GM19351 (cell line): ENCODE measurements at regions not wholly inside any gene's neighbourhood (a gene's known extent, or its start where the extent isn't known, plus 50 kb on each side); places are given as distances from the start of the nearest gene placed in this dataset.
"Not testable (repeated sequence)": the region's sequence is repeated elsewhere in the genome, so short reads cannot be mapped to it uniquely, and the experiment has no call there.

Experiments used
- ATAC-seq: cut with Tn5 transposase; IDR thresholded peaks from one replicate; pipeline ENCODE4 v1.9.1; 2021; ENCODE audit warnings: mild to moderate bottlenecking, moderate library complexity; ENCODE audit not compliant: unreplicated experiment

- ATAC-seq, result not testable (repeated sequence)
These were observed 222.3 kb upstream of the PLGLB2 start for GRCh38 chr2:87525497-87525991.

GRCh38 chr2:87526258-87526657 is 221.6 kb upstream of the PLGLB2 start:
- ATAC-seq, result not testable (repeated sequence)

GRCh38 chr2:87531968-87532715 is 215.7 kb upstream of the PLGLB2 start:
- ATAC-seq, result not testable (repeated sequence)

- not testable (repeated sequence) for ATAC-seq
These were observed 214.3 kb upstream of the PLGLB2 start for GRCh38 chr2:87533390-87534272.

GRCh38 chr2:87534273-87534889 is 213.5 kb upstream of the PLGLB2 start:
- ATAC-seq, result not testable (repeated sequence)

- not testable (repeated sequence) for ATAC-seq
These were observed 211.5 kb upstream of the PLGLB2 start for GRCh38 chr2:87536427-87536826.

GRCh38 chr2:87537251-87537671 is 210.6 kb upstream of the PLGLB2 start:
- not testable (repeated sequence) for ATAC-seq

GRCh38 chr2:87538268-87538667 is 209.6 kb upstream of the PLGLB2 start:
- ATAC-seq, result not testable (repeated sequence)

DNA sequence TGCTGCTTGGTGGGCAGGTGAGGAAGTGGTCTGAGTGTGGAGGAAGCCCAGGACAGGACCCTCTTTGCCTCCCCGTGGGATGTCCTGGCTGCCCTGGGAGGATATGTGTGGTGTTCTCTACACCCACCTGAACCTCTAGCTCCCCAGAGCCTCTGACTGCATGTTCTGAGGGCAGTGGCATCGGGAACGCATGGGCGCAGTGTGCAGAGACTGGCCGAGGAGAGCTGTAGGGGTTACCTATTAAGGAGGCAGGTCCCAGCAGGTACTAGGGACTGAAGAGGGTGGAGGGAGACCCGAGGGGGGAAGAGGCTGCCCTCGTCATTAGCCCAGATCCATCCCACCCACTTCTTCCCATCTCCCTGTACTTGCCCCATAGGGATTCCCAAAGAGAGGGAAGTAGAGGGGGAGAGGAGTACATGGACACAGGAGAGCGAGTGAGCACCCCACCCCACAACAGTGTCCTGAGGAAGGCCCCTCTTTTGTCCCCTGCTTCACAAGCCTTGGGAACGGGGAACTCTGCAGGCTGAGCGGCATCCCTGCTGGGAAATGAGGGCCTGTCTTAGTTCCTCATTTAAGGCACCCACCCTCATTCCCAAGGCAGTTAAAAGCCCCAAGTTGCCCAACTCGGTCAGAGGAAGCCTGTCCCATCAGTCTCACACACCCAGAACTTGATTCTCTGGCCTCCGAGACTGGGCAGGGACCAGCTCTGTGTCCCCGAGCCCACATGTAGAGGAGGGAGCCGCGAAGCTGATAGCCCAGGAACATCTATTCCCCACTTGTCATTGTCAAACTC is 208.5 kb upstream of the PLGLB2 start:
- not testable (repeated sequence) for ATAC-seq

DNA sequence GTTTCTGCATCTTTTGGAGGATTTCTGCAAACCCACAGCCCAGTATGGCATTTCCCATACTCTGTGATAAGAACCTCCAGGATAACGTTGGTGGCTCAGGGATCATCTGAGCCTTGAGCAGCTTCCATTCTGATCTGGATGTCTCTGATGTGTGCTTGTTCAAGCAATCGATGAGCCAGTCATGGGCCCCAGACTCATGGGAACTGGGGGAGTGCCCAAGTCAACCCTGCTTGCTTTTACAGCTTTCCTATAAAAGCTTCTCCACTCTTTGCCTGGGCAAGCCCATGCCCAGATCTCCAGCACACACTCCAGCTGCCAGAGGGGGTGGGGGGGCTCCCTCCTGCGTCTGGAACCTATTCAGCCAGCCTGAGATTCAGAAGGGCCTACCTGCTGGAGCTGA is 207.6 kb upstream of the PLGLB2 start:
- ATAC-seq, result not testable (repeated sequence)

DNA sequence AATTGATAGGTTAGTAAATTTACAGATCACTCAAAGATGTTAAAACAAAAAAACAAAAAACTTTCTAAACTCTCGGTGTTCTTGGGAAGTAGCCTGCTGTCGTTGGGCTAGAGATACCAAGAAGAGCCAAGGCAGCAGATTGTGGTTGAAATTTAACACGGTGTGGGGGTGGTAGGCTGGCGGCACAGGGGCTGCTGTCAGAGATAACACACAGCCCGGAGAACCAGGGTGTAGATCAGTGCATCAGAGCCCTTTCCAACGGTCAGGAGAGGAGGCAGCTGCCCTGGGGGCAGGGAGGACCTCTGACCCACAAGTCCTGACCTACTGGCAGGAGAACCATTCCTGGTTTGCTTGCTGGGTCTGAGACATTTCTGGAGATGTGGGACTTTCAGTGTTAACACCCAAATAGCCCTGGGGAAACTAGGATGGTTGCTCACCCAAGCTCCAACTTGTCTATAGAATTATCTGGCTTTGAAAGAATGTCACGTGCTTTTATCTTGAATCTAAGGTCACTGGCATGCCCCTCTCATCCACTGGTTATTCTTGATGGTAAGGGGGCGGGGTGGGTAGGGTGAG is 205.2 kb upstream of the PLGLB2 start:
- ATAC-seq, result not testable (repeated sequence)

DNA sequence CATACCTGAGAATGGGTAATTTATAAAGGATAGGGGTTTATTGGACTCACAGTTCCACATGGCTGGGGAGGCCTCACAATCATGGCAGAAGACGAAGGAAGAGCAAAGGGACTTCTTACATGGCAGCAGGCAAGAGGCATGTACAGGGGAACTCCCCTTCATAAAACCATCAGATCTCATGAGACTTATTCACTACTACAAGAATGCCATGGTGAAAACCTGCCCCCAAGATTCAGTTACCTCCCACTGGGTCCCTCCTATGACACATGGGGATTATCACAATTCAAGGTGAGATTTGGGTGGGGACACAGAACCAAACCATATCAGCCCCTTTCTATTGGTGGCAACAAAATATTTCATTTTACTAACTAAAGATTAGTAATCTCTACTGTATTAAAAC is 204.1 kb upstream of the PLGLB2 start:
- ATAC-seq, result not testable (repeated sequence)

- ATAC-seq, result not testable (repeated sequence)
These were observed 200.8 kb upstream of the PLGLB2 start for GRCh38 chr2:87547106-87547505.

DNA sequence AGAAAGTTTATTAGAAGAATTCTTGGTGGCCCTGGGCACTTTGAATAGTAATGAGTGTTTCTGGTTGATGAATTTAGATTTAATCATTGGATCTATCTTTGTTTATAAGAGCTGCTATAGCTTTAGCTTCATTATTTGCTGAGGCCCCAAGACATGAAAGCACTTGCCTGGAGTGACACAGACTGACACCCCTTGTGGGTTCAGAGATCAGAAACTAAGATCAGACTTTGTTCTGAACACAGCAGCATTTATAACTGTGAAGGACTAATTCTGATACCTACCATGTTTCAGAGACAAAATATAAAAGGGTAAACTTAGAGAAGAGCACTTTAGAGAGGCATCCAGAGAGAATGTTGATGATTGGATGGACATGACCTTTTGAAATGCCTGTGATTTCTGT is 199.9 kb upstream of the PLGLB2 start:
- ATAC-seq, result not testable (repeated sequence)

- ATAC-seq, result not testable (repeated sequence)
These were observed 199.0 kb upstream of the PLGLB2 start for GRCh38 chr2:87548681-87549536.

DNA sequence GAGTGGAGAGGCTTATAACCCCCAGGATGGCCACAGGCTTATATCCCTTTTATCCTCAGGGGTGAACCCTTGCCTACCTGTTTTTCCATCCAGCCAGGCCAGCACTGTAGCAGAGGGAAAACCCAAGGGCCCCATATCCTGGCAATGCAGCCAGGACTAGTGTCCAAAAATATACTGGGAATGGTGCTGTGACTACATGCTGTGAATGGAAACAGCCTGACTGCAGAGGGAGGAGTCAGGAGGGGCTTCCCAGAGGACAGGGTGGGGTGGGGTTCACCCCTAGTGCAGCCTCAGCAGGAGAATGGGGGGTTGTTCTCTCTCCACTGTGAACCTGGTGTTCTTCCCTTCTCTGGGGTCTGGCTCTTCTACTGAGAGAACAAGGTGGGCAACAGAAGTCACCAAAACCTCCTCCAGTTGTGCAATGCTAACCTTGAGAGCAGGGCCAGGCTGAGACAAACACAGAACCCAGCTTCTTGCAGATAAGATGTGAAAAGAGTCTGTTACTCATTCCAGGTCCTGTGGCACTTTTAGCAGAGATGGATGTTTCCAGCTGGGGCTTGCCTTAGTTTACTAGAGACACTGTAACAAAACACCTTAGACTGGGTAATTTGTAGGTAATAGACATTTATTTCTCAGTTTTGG is 198.2 kb upstream of the PLGLB2 start:
- ATAC-seq, result not testable (repeated sequence)

- ATAC-seq, result not testable (repeated sequence)
These were observed 193.2 kb upstream of the PLGLB2 start for GRCh38 chr2:87554678-87555077.

- ATAC-seq, result not testable (repeated sequence)
These were observed 192.8 kb upstream of the PLGLB2 start for GRCh38 chr2:87555082-87555481.
